ENCODE measurements at regions not wholly inside any gene's neighbourhood (a gene's known extent, or its start where the extent isn't known, plus 50 kb on each side); places are given as distances from the start of the nearest gene placed in this dataset.

DNA sequence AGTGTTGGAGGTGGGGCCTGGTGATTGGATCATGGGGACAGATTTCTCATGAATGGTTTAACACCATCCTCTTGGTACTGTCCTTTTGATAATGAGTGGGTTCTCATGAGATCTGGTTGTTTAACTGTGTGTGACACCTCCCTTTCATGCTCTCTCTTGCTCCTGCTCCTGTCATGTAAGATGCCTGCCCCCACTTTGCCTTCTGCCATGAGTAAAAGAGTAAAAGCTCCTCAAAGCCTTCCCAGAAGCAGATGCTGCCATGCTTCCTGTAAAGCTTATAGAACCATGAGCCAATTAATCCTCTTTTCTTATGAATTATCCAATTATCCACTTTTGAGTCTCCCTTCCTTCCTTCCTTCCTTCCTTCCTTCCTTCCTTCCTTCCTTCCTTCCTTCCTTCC lies 317.7 kb downstream of the RDH14 start:
- Histone ChIP-seq H3K36me3 (ENCODE audit: insufficient read depth, low read length) (no peaks in the 10 kb centered on the region), H2AFZ (ENCODE audit: low read length) (no peak overlapping the region), H4K20me1 (ENCODE audit: insufficient read depth, low read length) (no peaks in the 10 kb centered on the region), H3K4me1 (ENCODE audit: insufficient read depth, low read length, severe bottlenecking) (no peaks in the 10 kb centered on the region), H3K27ac (ENCODE audit: low read depth, low read length, poor library complexity, severe bottlenecking) (no peak overlapping the region), H3K9ac (ENCODE audit: low read length) (no peak overlapping the region), H3K9me3 (ENCODE audit: low read length) (no peaks in the 10 kb centered on the region), H3K4me3 (ENCODE audit: low read depth, low read length, poor library complexity, severe bottlenecking) (no peak overlapping the region), H3K27me3 (ENCODE audit: insufficient read depth, low read length) (no peaks in the 10 kb centered on the region), H3K4me2 (ENCODE audit: low read length) (no peak overlapping the region), H3K79me2 (ENCODE audit: insufficient read depth, low read length) (no peaks in the 10 kb centered on the region), H3K9me2 (ENCODE audit: low read depth, low read length) (no peaks in the 10 kb centered on the region), H3F3A (ENCODE audit: insufficient read depth, low read length) (no peaks in the 10 kb centered on the region)
- TF ChIP-seq EZH2 (IDR thresholded peaks at IDR 0.05; ENCODE audit: borderline replicate concordance, low read length) (no peak), CTCF (IDR thresholded peaks at IDR 0.05; ENCODE audit: low read length) (no peak)

- no peak overlapping the region for H3K27ac ChIP-seq (ENCODE audit: low read depth, low read length, poor library complexity, severe bottlenecking)
- no peak overlapping the region for H3K9ac ChIP-seq (ENCODE audit: low read length)
- no peaks in the 10 kb centered on the region for H3K27me3 ChIP-seq (ENCODE audit: insufficient read depth, low read length)
- no peaks in the 10 kb centered on the region for H4K20me1 ChIP-seq (ENCODE audit: insufficient read depth, low read length)
- no peak overlapping the region for H3K4me2 ChIP-seq (ENCODE audit: low read length)
- H3K9me3 ChIP-seq (ENCODE audit: low read length): no peaks in the 10 kb centered on the region
- no peak overlapping the region for H3K4me3 ChIP-seq (ENCODE audit: low read depth, low read length, poor library complexity, severe bottlenecking)
- no peak for TF ChIP-seq EZH2 (IDR thresholded peaks at IDR 0.05; ENCODE audit: borderline replicate concordance, low read length)
- H3K9me2 ChIP-seq (ENCODE audit: low read depth, low read length): no peaks in the 10 kb centered on the region
- H3K36me3 ChIP-seq (ENCODE audit: insufficient read depth, low read length): no peaks in the 10 kb centered on the region
- no peaks in the 10 kb centered on the region for H3F3A ChIP-seq (ENCODE audit: insufficient read depth, low read length)
- H2AFZ ChIP-seq (ENCODE audit: low read length): no peak overlapping the region
- H3K4me1 ChIP-seq (ENCODE audit: insufficient read depth, low read length, severe bottlenecking): no peaks in the 10 kb centered on the region
- no peaks in the 10 kb centered on the region for H3K79me2 ChIP-seq (ENCODE audit: insufficient read depth, low read length)
These were observed 322.2 kb downstream of the RDH14 start for GRCh38 chr2:18238209-18238608.

- Histone ChIP-seq H3K36me3 (ENCODE audit: insufficient read depth, low read length) (no peaks in the 10 kb centered on the region), H3K9me2 (ENCODE audit: low read depth, low read length) (no peaks in the 10 kb centered on the region), H2AFZ (ENCODE audit: low read length) (no peak overlapping the region), H3K4me2 (ENCODE audit: low read length) (no peak overlapping the region), H3K4me1 (ENCODE audit: insufficient read depth, low read length, severe bottlenecking) (no peaks in the 10 kb centered on the region), H3K9me3 (ENCODE audit: low read length) (no peaks in the 10 kb centered on the region), H3K9ac (ENCODE audit: low read length) (no peak overlapping the region), H3F3A (ENCODE audit: insufficient read depth, low read length) (no peaks in the 10 kb centered on the region), H3K4me3 (ENCODE audit: low read depth, low read length, poor library complexity, severe bottlenecking) (no peak overlapping the region), H3K27ac (ENCODE audit: low read depth, low read length, poor library complexity, severe bottlenecking) (no peak overlapping the region), H4K20me1 (ENCODE audit: insufficient read depth, low read length) (no peaks in the 10 kb centered on the region), H3K27me3 (ENCODE audit: insufficient read depth, low read length) (no peaks in the 10 kb centered on the region), H3K79me2 (ENCODE audit: insufficient read depth, low read length) (no peaks in the 10 kb centered on the region)
- TF ChIP-seq CTCF (IDR thresholded peaks at IDR 0.05; ENCODE audit: low read length): no peak
- TF ChIP-seq EZH2 (IDR thresholded peaks at IDR 0.05; ENCODE audit: borderline replicate concordance, low read length): no peak
These were observed 323.2 kb downstream of the RDH14 start for GRCh38 chr2:18237298-18237697.

- Histone ChIP-seq H2AFZ (ENCODE audit: low read length) (no peak overlapping the region), H3K4me1 (ENCODE audit: insufficient read depth, low read length, severe bottlenecking) (no peaks in the 10 kb centered on the region), H3K9me3 (ENCODE audit: low read length) (no peaks in the 10 kb centered on the region), H3K4me2 (ENCODE audit: low read length) (no peak overlapping the region), H3F3A (ENCODE audit: insufficient read depth, low read length) (no peaks in the 10 kb centered on the region), H3K27ac (ENCODE audit: low read depth, low read length, poor library complexity, severe bottlenecking) (no peak overlapping the region), H3K9ac (ENCODE audit: low read length) (no peak overlapping the region), H3K4me3 (ENCODE audit: low read depth, low read length, poor library complexity, severe bottlenecking) (no peak overlapping the region), H3K79me2 (ENCODE audit: insufficient read depth, low read length) (no peaks in the 10 kb centered on the region), H4K20me1 (ENCODE audit: insufficient read depth, low read length) (no peaks in the 10 kb centered on the region), H3K9me2 (ENCODE audit: low read depth, low read length) (no peaks in the 10 kb centered on the region), H3K36me3 (ENCODE audit: insufficient read depth, low read length) (no peaks in the 10 kb centered on the region), H3K27me3 (ENCODE audit: insufficient read depth, low read length) (no peaks in the 10 kb centered on the region)
- TF ChIP-seq CTCF (IDR thresholded peaks at IDR 0.05; ENCODE audit: low read length): no peak
- TF ChIP-seq EZH2 (IDR thresholded peaks at IDR 0.05; ENCODE audit: borderline replicate concordance, low read length): no peak
These were observed 327.6 kb downstream of the RDH14 start for GRCh38 chr2:18232731-18233438.
